GM23338 (cell line): ENCODE measurements at regions not wholly inside any gene's neighbourhood (a gene's known extent, or its start where the extent isn't known, plus 50 kb on each side); places are given as distances from the start of the nearest gene placed in this dataset.

Experiments used
- EZH2 ChIP-seq: fragments of 200-600 bp; sonication (generic); IDR thresholded peaks from one replicate; pipeline ENCODE4 v1.8.0; 2017; ENCODE audit warnings: antibody characterized with exemption, mild to moderate bottlenecking, low read depth; ENCODE audit not compliant: unreplicated experiment
- EZH2phosphoT487 ChIP-seq: fragments of 200-600 bp; sonication (generic); IDR thresholded peaks from one replicate; pipeline ENCODE4 v1.8.1; 2018; ENCODE audit warnings: antibody characterized with exemption; ENCODE audit not compliant: unreplicated experiment
- NANOG ChIP-seq: IDR thresholded peaks from 2 replicates; pipeline ENCODE4 v1.6.1; 2016; ENCODE audit warnings: antibody characterized with exemption, borderline replicate concordance
- POLR2AphosphoS5 ChIP-seq: IDR thresholded peaks from 2 replicates; pipeline ENCODE4 v1.6.1; 2016; ENCODE audit warnings: antibody characterized with exemption, low read depth
- TF ChIP-seq, protein P1 (sequence below), 2 experiments: fragments of 200-600 bp in 1 of 2; sonication (generic) in 1 of 2; conservative IDR thresholded peaks; 2 replicates each; pipeline versions ENCODE4 v1.5.1 to v1.6.1; 2016 to 2017; ENCODE audit warnings: antibody characterized with exemption in 2 of 2, low read depth in 2 of 2, mild to moderate bottlenecking in 2 of 2, moderate library complexity in 1 of 2
- TF ChIP-seq, protein P2 (sequence below): IDR thresholded peaks from one replicate; pipeline ENCODE4 v1.6.1; 2018; ENCODE audit warnings: antibody characterized with exemption; ENCODE audit not compliant: unreplicated experiment
- TF ChIP-seq, protein P3 (sequence below): IDR thresholded peaks from 2 replicates; pipeline ENCODE4 v1.6.1; 2016; ENCODE audit warnings: antibody characterized with exemption

DNA sequence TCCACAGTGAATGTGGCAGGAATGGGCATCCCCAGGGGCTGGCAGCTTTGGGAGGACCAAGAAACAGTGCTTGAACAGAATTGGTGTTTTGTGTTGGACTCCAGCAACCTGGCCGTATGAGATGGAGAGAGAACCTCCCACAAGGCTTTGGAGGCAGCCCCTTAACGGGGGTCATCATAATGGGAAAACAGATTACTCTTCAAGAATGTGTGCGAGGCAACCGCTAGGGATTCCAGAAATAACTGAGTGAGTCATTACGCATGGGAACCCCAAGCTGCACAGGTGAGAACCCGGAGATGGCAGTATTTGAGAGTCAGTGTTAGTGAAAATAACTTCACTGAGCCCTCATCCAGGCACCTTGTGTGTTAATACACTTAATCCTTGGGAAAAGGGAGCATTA, 567.8 kb upstream of the TBX3 start:
- no peak for TF ChIP-seq EZH2phosphoT487
- no peak for TF ChIP-seq POLR2AphosphoS5
- TF ChIP-seq EZH2: no peak
- TF ChIP-seq, protein P1, sequence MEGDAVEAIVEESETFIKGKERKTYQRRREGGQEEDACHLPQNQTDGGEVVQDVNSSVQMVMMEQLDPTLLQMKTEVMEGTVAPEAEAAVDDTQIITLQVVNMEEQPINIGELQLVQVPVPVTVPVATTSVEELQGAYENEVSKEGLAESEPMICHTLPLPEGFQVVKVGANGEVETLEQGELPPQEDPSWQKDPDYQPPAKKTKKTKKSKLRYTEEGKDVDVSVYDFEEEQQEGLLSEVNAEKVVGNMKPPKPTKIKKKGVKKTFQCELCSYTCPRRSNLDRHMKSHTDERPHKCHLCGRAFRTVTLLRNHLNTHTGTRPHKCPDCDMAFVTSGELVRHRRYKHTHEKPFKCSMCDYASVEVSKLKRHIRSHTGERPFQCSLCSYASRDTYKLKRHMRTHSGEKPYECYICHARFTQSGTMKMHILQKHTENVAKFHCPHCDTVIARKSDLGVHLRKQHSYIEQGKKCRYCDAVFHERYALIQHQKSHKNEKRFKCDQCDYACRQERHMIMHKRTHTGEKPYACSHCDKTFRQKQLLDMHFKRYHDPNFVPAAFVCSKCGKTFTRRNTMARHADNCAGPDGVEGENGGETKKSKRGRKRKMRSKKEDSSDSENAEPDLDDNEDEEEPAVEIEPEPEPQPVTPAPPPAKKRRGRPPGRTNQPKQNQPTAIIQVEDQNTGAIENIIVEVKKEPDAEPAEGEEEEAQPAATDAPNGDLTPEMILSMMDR (conservative IDR thresholded peaks at IDR 0.05; ENCODE audit: low read depth in 2 of 2): no peak
- TF ChIP-seq, protein P2, sequence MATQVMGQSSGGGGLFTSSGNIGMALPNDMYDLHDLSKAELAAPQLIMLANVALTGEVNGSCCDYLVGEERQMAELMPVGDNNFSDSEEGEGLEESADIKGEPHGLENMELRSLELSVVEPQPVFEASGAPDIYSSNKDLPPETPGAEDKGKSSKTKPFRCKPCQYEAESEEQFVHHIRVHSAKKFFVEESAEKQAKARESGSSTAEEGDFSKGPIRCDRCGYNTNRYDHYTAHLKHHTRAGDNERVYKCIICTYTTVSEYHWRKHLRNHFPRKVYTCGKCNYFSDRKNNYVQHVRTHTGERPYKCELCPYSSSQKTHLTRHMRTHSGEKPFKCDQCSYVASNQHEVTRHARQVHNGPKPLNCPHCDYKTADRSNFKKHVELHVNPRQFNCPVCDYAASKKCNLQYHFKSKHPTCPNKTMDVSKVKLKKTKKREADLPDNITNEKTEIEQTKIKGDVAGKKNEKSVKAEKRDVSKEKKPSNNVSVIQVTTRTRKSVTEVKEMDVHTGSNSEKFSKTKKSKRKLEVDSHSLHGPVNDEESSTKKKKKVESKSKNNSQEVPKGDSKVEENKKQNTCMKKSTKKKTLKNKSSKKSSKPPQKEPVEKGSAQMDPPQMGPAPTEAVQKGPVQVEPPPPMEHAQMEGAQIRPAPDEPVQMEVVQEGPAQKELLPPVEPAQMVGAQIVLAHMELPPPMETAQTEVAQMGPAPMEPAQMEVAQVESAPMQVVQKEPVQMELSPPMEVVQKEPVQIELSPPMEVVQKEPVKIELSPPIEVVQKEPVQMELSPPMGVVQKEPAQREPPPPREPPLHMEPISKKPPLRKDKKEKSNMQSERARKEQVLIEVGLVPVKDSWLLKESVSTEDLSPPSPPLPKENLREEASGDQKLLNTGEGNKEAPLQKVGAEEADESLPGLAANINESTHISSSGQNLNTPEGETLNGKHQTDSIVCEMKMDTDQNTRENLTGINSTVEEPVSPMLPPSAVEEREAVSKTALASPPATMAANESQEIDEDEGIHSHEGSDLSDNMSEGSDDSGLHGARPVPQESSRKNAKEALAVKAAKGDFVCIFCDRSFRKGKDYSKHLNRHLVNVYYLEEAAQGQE: no peak
- TF ChIP-seq NANOG: no peak
- TF ChIP-seq, protein P3, sequence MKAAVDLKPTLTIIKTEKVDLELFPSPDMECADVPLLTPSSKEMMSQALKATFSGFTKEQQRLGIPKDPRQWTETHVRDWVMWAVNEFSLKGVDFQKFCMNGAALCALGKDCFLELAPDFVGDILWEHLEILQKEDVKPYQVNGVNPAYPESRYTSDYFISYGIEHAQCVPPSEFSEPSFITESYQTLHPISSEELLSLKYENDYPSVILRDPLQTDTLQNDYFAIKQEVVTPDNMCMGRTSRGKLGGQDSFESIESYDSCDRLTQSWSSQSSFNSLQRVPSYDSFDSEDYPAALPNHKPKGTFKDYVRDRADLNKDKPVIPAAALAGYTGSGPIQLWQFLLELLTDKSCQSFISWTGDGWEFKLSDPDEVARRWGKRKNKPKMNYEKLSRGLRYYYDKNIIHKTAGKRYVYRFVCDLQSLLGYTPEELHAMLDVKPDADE: no peak
